ENCODE measurements at regions not wholly inside any gene's neighbourhood (a gene's known extent, or its start where the extent isn't known, plus 50 kb on each side); places are given as distances from the start of the nearest gene placed in this dataset.

DNA sequence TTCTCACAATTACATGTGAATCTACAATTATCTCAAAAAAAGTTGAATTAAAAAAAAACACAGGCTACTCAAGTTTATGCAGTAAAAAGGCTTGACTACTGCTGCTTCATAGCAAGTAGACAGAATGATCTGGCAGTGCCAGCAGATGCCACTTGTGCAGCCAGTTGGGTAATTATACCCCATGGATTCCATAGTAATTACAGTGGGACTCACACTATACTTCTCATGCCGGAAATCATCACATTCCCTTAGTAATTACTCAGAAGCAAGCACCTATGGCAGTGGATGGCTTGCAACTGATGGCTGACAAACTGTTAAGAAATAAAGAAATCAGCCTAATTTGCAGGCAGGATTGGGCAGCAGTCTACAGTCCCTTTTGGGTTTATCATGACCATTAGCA, 463.2 kb upstream of the KLF4 start:
- ATAC-seq (no peak), DNase-seq (ENCODE audit: low spot score) (no peak)
- H3K27ac ChIP-seq (ENCODE audit: low read depth), result no peak overlapping the region
- Mint-ChIP-seq H3K4me3 (no peak overlapping the region), H3K9me3 (peaks cover 23% of the 10 kb centered on the region), H3K36me3 (ENCODE audit: low read depth) (peaks cover 3% of the 10 kb centered on the region; the same call in 2 of the 3 replicates), H3K27ac (no peak overlapping the region), H3K4me1 (no peaks in the 10 kb centered on the region), H3K27me3 (ENCODE audit: insufficient read depth, low read depth, poor library complexity) (no peaks in the 10 kb centered on the region)
- H3K9me2 ChIP-seq (ENCODE audit: insufficient read depth), result peaks cover 20% of the 10 kb centered on the region; the same call in 1 of the 2 replicates
- no peaks in the 10 kb centered on the region for H3K27me3 ChIP-seq (ENCODE audit: insufficient read depth)
- no peak overlapping the region for H2AFZ ChIP-seq
- TF ChIP-seq POLR2AphosphoS5 (IDR thresholded peaks at IDR 0.05; ENCODE audit: low read depth) (no peak), CTCF (conservative IDR thresholded peaks at IDR 0.05; ENCODE audit: low read depth in 2 of 2) (no peak), STAT1 (IDR thresholded peaks at IDR 0.05; ENCODE audit: unreplicated experiment) (no peak), ZNF331 (CRISPR knock-in tag; IDR thresholded peaks at IDR 0.05; ENCODE audit: low read depth) (no peak), JUNB (IDR thresholded peaks at IDR 0.05; ENCODE audit: unreplicated experiment) (no peak), EZH2phosphoT487 (IDR thresholded peaks at IDR 0.05; ENCODE audit: unreplicated experiment) (no peak), NANOG (IDR thresholded peaks at IDR 0.05; ENCODE audit: borderline replicate concordance) (no peak), ETS1 (IDR thresholded peaks at IDR 0.05) (no peak), ZNF114 (CRISPR knock-in tag; IDR thresholded peaks at IDR 0.05) (no peak), EZH2 (IDR thresholded peaks at IDR 0.05; ENCODE audit: low read depth, unreplicated experiment) (no peak), CREB1 (CRISPR knock-in tag; IDR thresholded peaks at IDR 0.05; ENCODE audit: low read depth) (no peak), ZNF462 (CRISPR knock-in tag; IDR thresholded peaks at IDR 0.05) (no peak), REST (IDR thresholded peaks at IDR 0.05; ENCODE audit: unreplicated experiment) (no peak)
- H4K20me1 ChIP-seq (replicated peaks; ENCODE audit: insufficient read depth), result no peaks in the 10 kb centered on the region
- no peak overlapping the region for H3K4me3 ChIP-seq
- no peaks in the 10 kb centered on the region for H3K36me3 ChIP-seq (ENCODE audit: insufficient read depth)
- no peaks in the 10 kb centered on the region for H3F3A ChIP-seq (replicated peaks; ENCODE audit: low read depth)
- no peaks in the 10 kb centered on the region for H3K79me2 ChIP-seq (replicated peaks; ENCODE audit: insufficient read depth)
- H3K4me2 ChIP-seq, result no peak overlapping the region
- no peaks in the 10 kb centered on the region for H3K4me1 ChIP-seq (ENCODE audit: insufficient read depth)

All from GM23338 (cell line).